ENCODE measurements at regions not wholly inside any gene's neighbourhood (a gene's known extent, or its start where the extent isn't known, plus 50 kb on each side); places are given as distances from the start of the nearest gene placed in this dataset.

DNA sequence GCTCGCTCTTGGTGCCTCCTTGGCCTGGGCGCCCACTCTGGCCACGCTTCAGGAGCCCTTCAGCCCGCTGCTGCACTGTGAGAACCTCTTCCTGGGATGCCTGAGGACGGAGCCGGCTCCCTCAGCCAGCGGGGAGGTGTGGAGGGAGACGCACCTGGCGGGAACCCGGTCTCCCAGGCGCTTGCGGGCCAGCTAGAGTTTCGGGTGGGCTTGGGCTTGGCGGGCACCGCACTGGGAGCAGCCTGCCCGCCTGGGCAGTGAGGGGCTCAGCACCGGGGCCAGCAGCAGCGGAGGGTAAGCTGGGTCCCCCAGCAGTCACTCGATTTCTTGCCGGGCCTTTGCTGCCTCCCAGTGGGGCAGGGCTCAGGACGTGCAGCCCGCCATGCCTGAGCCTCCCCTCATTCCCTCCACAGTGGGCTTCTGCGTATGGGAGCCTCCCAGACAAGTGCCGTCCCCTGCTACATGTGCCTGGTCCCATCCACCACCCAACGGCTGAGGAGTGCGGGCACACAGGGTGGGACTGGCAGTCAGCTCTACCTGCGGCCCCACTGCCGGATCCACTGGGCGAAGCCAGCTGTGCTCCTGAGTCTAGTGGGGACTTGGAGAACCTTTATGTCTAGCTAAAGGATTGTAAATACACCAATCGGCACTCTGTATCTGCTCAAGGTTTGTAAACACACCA is 708.7 kb downstream of the VGLL3 start:
- TF ChIP-seq, protein P1, sequence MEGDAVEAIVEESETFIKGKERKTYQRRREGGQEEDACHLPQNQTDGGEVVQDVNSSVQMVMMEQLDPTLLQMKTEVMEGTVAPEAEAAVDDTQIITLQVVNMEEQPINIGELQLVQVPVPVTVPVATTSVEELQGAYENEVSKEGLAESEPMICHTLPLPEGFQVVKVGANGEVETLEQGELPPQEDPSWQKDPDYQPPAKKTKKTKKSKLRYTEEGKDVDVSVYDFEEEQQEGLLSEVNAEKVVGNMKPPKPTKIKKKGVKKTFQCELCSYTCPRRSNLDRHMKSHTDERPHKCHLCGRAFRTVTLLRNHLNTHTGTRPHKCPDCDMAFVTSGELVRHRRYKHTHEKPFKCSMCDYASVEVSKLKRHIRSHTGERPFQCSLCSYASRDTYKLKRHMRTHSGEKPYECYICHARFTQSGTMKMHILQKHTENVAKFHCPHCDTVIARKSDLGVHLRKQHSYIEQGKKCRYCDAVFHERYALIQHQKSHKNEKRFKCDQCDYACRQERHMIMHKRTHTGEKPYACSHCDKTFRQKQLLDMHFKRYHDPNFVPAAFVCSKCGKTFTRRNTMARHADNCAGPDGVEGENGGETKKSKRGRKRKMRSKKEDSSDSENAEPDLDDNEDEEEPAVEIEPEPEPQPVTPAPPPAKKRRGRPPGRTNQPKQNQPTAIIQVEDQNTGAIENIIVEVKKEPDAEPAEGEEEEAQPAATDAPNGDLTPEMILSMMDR (conservative IDR thresholded peaks at IDR 0.05; ENCODE audit: low read depth, low read length): no peak
- DNase-seq (ENCODE audit: low read depth): no peak
- H3K4me3 ChIP-seq (ENCODE audit: low read depth, low read length): no peak overlapping the region

DNA sequence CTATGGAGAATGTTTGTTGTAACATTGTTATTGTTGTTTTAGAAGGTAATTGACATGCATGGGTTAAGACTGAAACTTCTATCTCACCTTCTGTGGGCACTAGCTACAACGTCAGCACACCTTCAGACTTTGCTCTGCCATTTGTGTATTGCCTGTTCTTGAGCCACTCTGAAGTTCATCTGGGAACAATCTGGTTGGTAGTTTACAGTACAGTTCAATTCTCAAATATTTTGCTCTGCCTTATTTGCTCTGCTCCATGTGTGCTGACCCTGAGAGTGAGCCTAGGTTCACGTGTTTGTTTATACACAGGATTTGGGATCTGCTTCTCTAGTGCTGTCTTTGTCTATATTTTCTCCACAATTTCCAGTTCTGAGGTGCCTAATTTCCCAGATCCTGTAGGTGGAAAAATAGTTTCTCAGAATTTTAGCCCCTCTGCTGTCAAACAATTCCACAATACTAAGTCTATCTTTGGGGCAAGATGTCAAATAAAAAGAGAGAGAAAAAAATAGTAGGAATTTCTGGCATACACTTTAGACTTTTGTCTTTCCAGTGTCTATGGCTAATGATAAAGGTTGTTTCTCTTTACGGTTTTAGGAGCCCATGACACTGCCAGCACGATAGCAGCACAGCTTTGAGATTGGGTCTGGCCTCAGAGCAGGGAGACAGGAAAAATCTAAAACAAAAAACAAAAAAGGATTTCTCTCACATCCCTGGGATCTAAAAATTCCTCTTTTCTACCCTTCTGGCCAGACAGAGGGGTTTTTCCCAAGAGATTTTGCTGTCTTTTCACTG is 721.4 kb downstream of the VGLL3 start:
- no peak for DNase-seq (ENCODE audit: low read depth)
- TF ChIP-seq, protein P1 (conservative IDR thresholded peaks at IDR 0.05; ENCODE audit: low read depth, low read length): no peak
- H3K4me3 ChIP-seq (ENCODE audit: low read depth, low read length): no peak overlapping the region

DNA sequence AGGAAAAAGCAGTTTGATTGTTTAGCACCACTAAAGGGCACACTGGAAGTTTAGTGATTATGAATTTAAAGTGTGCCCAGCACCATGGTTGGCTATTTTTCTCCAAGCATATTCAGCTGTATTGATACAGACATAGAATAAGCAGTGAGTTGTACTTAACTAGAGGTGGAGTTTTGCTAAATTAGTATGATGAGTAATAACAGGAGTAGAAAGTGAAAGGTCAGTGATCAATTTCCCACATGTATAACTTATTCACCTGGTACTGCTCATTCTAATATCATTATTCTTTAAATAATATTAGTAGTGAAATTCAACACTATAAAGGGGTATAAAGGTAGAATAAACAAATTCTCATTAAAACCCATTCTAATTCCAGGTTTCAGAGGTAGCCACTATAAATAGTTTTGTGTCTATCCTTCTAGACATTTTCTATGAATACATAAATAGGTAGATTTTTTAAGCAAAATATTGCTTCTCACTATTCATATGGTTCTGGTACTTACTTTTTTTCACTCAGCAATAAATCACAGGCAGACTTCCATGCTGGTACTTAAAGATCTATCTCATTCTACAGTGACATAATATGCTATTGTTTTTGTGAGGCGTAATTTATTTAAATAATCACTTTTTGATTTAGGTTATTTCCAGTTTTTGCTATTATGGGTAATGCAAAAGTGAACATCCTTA is 732.9 kb downstream of the VGLL3 start:
- H3K4me3 ChIP-seq (ENCODE audit: low read depth, low read length): no peak overlapping the region
- no peak for DNase-seq (ENCODE audit: low read depth)
- TF ChIP-seq, protein P1 (conservative IDR thresholded peaks at IDR 0.05; ENCODE audit: low read depth, low read length): no peak

DNA sequence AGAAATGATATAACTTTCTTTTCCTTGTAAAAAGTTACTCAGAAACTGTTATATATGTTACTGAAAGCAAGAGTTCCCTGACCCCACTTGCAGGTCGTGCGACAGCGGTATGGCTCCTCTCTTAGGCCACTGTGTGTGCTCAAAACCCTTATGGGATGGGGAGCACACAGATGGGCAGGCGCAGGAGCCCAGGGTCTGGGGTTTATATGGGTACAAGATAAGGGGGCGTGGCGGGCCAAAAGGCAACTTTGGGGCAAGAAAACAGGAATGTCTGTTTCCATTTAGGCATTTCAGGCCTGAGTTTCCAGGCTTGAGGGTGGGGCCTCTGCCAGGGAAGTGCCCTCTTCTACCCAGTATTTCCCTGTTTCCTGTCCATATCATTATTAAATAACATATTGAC is 736.5 kb downstream of the VGLL3 start:
- DNase-seq (ENCODE audit: low read depth): no peak
- no peak overlapping the region for H3K4me3 ChIP-seq (ENCODE audit: low read depth, low read length)
- TF ChIP-seq, protein P1 (conservative IDR thresholded peaks at IDR 0.05; ENCODE audit: low read depth, low read length): no peak

DNA sequence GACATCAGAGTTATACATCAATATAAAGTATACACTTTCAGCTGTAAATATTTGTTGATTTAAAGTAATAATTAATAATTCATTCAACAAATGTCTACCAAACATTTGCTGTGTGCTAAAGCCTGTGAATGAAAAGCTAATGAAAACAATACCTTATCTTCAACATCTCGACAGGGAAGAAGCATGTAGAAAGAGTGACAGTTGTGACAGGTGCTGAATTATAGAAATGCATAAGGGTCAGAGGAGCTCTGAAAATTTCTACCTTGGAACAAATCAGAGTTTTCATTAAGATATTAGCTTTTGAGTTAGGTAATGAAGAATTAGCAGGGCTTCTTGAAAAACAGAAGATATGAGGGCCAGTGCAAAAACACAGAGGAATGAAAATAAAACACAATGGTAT is 739.2 kb downstream of the VGLL3 start:
- TF ChIP-seq, protein P1 (conservative IDR thresholded peaks at IDR 0.05; ENCODE audit: low read depth, low read length): no peak

DNA sequence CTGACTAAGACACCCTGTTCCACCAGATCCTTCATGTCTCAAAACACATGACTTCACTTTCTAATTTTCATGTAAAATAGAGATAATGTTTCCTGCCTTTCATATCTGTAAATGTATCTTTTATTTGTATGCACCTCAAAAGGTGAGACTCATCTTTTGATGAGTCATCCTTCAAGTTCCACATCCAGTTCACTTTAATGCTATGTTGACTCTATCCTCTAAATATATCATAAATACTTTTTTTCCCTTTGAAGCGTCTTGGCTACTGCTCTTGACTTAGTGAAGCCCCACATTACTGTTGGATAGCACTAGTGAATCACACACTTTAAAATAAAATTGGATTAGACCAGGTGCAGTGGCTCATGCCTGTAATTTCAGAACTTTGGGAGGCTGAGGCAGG is 741.1 kb downstream of the VGLL3 start:
- H3K4me3 ChIP-seq (ENCODE audit: low read depth, low read length): no peak overlapping the region
- DNase-seq (ENCODE audit: low read depth): no peak
- TF ChIP-seq, protein P1 (conservative IDR thresholded peaks at IDR 0.05; ENCODE audit: low read depth, low read length): no peak

More for the DNA sequence above, 739.2 kb downstream of the VGLL3 start:
- no peak for DNase-seq (ENCODE audit: low read depth)
- no peak overlapping the region for H3K4me3 ChIP-seq (ENCODE audit: low read depth, low read length)

Measured in choroid plexus epithelial cell (primary cell).